PC-3 (cell line): ENCODE measurements at regions not wholly inside any gene's neighbourhood (a gene's known extent, or its start where the extent isn't known, plus 50 kb on each side); places are given as distances from the start of the nearest gene placed in this dataset.

Experiments
- CTCF ChIP-seq: fragments of 300-600 bp; sonication (generic); conservative IDR thresholded peaks from 2 replicates; pipeline ENCODE4 v1.5.1; 2017; ENCODE audit warnings: antibody characterized with exemption, low read depth, mild to moderate bottlenecking, low read length
- EZH2 ChIP-seq: fragments of 300-600 bp; sonication (generic); IDR thresholded peaks from one replicate; pipeline ENCODE4 v1.6.1; 2017; ENCODE audit warnings: antibody characterized with exemption, mild to moderate bottlenecking, low read length; ENCODE audit not compliant: unreplicated experiment
- EZH2phosphoT487 ChIP-seq: fragments of 300-600 bp; sonication (generic); IDR thresholded peaks from 2 replicates; pipeline ENCODE4 v1.6.1; 2018; ENCODE audit warnings: mild to moderate bottlenecking, antibody characterized with exemption, low read length, borderline replicate concordance

DNA sequence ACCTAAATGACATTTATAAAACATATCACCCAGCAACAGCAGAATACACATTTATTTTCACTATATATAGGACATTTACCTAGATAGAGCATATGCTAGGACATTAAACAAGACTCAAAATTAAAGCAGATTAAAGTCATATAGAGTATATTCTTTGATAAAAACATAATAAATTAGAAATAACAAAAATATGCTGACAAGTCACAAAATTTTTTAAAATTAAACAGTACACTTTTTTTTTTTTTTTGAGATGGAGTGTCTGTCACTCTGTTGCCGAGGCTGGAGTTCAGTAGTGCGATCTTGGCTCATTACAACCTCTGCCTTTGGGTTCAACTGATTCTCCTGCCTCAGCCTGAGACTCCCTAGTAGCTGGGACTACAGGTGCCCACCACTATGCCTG lies 758.9 kb upstream of the NRXN1 start:
- TF ChIP-seq CTCF (no peak), EZH2 (no peak), EZH2phosphoT487 (no peak)
